Endodermal cell (in vitro differentiated cells): ENCODE measurements at regions not wholly inside any gene's neighbourhood (a gene's known extent, or its start where the extent isn't known, plus 50 kb on each side); places are given as distances from the start of the nearest gene placed in this dataset.

Source experiments
- DNase-seq: peaks from one replicate; pipeline ENCODE4 v3.0.0-alpha.2; 2017
- H3K27ac ChIP-seq: 2 replicates; pipeline ENCODE4 v1.5.1; 2013; ENCODE audit warnings: mild to moderate bottlenecking, low read depth, low read length, moderate library complexity
- H3K27me3 ChIP-seq: 2 replicates; pipeline ENCODE4 v1.6.1; 2013; ENCODE audit warnings: mild to moderate bottlenecking, low read length, moderate library complexity; ENCODE audit not compliant: insufficient read depth, control insufficient read depth, poor library complexity, severe bottlenecking
- H3K36me3 ChIP-seq: 2 replicates; pipeline ENCODE4 v1.7.0; 2013; ENCODE audit warnings: mild to moderate bottlenecking, low read length, moderate library complexity; ENCODE audit not compliant: control insufficient read depth, insufficient read depth
- H3K4me1 ChIP-seq: one replicate; pipeline ENCODE4 v1.7.0; 2013; ENCODE audit warnings: low read length; ENCODE audit not compliant: control insufficient read depth, insufficient read depth
- H3K4me3 ChIP-seq: 2 replicates; pipeline ENCODE4 v1.5.1; 2013; ENCODE audit warnings: mild to moderate bottlenecking, low read length, moderate library complexity
- H3K9ac ChIP-seq: 2 replicates; pipeline ENCODE4 v1.6.1; 2013; ENCODE audit warnings: mild to moderate bottlenecking, low read length, moderate library complexity; ENCODE audit not compliant: poor library complexity, severe bottlenecking; ENCODE audit errors: extremely low read depth
- H3K9me3 ChIP-seq: 2 replicates; pipeline ENCODE4 v1.6.1; 2013; ENCODE audit warnings: mild to moderate bottlenecking, low read length, moderate library complexity; ENCODE audit not compliant: control insufficient read depth
- H3K27ac Mint-ChIP-seq: 2 replicates; pipeline ENCODE4 v1.8.0; 2020; ENCODE audit warnings: mixed read lengths
- H3K27me3 Mint-ChIP-seq: 2 replicates; pipeline ENCODE4 v1.8.0; 2021; ENCODE audit warnings: mild to moderate bottlenecking, mixed read lengths; ENCODE audit not compliant: insufficient read depth
- H3K36me3 Mint-ChIP-seq: 2 replicates; pipeline ENCODE4 v1.8.0; 2020; ENCODE audit warnings: low read depth, mixed read lengths
- H3K4me1 Mint-ChIP-seq: 2 replicates; pipeline ENCODE4 v1.8.0; 2020; ENCODE audit warnings: mixed read lengths
- H3K4me3 Mint-ChIP-seq: 2 replicates; pipeline ENCODE4 v1.8.0; 2020; ENCODE audit warnings: mild to moderate bottlenecking, moderate library complexity, mixed read lengths
- H3K9me3 Mint-ChIP-seq: 2 replicates; pipeline ENCODE4 v1.8.0; 2020; ENCODE audit warnings: mild to moderate bottlenecking, mixed read lengths
- WGBS, 2 experiments: methylation state at CpG; one replicate each; pipeline versions ENCODE4 v1.1.5 to v1.1.7; 2013; ENCODE audit warnings: missing lambda C conversion rate in 2 of 2, mixed read lengths in 1 of 2; ENCODE audit not compliant: insufficient coverage in 1 of 2, insufficient read length in 1 of 2; 5-methylcytosine and 5-hydroxymethylcytosine counted together
- TF ChIP-seq, protein P1 (sequence below): fragments of 200-600 bp; sonication (generic); conservative IDR thresholded peaks from 2 replicates; pipeline ENCODE4 v1.5.0; 2021; ENCODE audit warnings: antibody characterized with exemption, mild to moderate bottlenecking

DNA sequence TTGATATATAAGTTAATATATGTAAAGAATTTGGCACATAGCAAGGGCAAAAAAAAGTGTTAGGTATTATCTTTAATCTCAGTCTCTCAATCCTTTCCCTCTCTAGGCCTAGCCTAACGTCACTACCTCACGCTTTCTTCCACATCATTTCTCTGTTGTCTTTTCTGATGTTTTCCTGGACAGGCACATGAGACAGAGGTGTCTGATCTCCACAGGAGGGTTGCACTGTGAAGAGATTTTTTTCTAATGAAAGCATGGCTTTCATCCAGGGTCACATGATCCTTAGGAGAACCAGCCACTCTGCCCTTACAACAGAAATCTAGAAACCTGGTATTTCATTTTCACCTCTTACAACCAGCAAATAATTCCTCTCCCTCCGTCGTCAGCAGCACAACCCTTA is 1268.3 kb downstream of the XPNPEP1 start:
- no peaks in the 10 kb centered on the region for H3K27me3 Mint-ChIP-seq
- no peaks in the 10 kb centered on the region for H3K4me1 ChIP-seq
- peaks cover 40% of the 10 kb centered on the region for H3K9me3 ChIP-seq
- H3K27ac Mint-ChIP-seq, result no peak overlapping the region
- H3K36me3 ChIP-seq, result no peaks in the 10 kb centered on the region
- no peaks in the 10 kb centered on the region for H3K9me3 Mint-ChIP-seq
- no peaks in the 10 kb centered on the region for H3K36me3 Mint-ChIP-seq
- TF ChIP-seq, protein P1, sequence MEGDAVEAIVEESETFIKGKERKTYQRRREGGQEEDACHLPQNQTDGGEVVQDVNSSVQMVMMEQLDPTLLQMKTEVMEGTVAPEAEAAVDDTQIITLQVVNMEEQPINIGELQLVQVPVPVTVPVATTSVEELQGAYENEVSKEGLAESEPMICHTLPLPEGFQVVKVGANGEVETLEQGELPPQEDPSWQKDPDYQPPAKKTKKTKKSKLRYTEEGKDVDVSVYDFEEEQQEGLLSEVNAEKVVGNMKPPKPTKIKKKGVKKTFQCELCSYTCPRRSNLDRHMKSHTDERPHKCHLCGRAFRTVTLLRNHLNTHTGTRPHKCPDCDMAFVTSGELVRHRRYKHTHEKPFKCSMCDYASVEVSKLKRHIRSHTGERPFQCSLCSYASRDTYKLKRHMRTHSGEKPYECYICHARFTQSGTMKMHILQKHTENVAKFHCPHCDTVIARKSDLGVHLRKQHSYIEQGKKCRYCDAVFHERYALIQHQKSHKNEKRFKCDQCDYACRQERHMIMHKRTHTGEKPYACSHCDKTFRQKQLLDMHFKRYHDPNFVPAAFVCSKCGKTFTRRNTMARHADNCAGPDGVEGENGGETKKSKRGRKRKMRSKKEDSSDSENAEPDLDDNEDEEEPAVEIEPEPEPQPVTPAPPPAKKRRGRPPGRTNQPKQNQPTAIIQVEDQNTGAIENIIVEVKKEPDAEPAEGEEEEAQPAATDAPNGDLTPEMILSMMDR, result no peak
- no peak overlapping the region for H3K27ac ChIP-seq
- H3K4me1 Mint-ChIP-seq, result no peaks in the 10 kb centered on the region
- 86 to 97% methylated on average over 2 to 4 of the region's 4 CpGs for WGBS, 2 experiments
- no peak overlapping the region for H3K4me3 ChIP-seq
- no peak overlapping the region for H3K4me3 Mint-ChIP-seq
- H3K9ac ChIP-seq, result no peak overlapping the region
- no peak for DNase-seq
- H3K27me3 ChIP-seq, result no peaks in the 10 kb centered on the region

DNA sequence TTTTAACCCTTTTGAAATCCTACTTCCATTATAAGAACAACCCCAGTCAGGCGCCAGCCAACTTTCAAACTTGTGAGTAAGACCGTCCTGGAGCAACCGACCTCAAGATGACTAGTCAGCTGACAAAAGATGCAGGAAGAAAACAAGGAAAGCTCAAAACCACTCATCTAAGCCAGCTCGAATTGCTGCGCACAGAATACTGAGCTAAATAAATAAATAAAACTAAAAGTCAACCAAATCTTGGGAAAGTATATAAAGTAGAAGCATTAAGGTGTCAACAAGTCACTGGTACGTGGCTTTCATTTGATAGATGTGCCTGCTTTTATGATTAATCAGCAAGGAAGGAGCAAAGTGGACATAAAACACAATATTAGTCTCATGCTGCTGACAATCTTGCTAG is 1269.8 kb downstream of the XPNPEP1 start:
- Mint-ChIP-seq H3K36me3 (no peaks in the 10 kb centered on the region), H3K9me3 (no peaks in the 10 kb centered on the region), H3K4me1 (no peaks in the 10 kb centered on the region), H3K4me3 (no peak overlapping the region), H3K27ac (no peak overlapping the region), H3K27me3 (no peaks in the 10 kb centered on the region)
- Histone ChIP-seq H3K27ac (no peak overlapping the region), H3K9ac (no peak overlapping the region), H3K36me3 (no peaks in the 10 kb centered on the region), H3K27me3 (no peaks in the 10 kb centered on the region), H3K4me3 (no peak overlapping the region), H3K9me3 (peaks cover 42% of the 10 kb centered on the region), H3K4me1 (no peaks in the 10 kb centered on the region)
- TF ChIP-seq, protein P1, result no peak
- DNase-seq, result no peak
- 85 to 100% methylated on average over 3 to 6 of the region's 6 CpGs for WGBS, 2 experiments

DNA sequence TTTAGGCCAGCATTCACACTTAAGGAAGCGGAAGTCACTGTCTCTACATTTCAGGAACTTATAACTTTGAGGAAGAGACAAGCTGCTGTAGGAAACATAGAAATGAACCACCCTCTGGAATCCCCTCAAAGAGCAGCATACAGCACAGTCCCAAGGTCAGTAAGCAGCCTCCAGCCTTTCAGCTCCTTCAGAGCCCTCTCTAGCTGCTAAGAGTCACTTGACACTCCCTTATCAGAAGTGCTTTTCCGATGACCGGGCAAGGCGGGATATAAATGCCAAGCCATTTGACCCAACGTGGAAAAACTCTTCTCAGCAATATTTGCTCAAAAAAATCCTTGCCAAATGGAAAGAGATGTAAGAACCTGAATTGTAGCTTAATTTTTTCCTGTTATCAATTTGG is 1284.3 kb downstream of the XPNPEP1 start:
- Mint-ChIP-seq H3K4me3 (no peak overlapping the region), H3K27ac (no peak overlapping the region), H3K9me3 (peaks cover 9% of the 10 kb centered on the region), H3K27me3 (peaks cover 2% of the 10 kb centered on the region), H3K36me3 (no peaks in the 10 kb centered on the region), H3K4me1 (peaks cover 4% of the 10 kb centered on the region)
- DNase-seq, result no peak
- H3K27me3 ChIP-seq, result no peaks in the 10 kb centered on the region
- no peak overlapping the region for H3K9ac ChIP-seq
- no peaks in the 10 kb centered on the region for H3K4me1 ChIP-seq
- no peak overlapping the region for H3K27ac ChIP-seq
- TF ChIP-seq, protein P1, result no peak
- H3K4me3 ChIP-seq, result no peak overlapping the region
- 84 to 88% methylated on average over 4 to 5 of the region's 5 CpGs for WGBS, 2 experiments
- H3K36me3 ChIP-seq, result no peaks in the 10 kb centered on the region
- H3K9me3 ChIP-seq, result peaks cover 8% of the 10 kb centered on the region
